OCI-LY1 (cell line): ENCODE measurements at regions not wholly inside any gene's neighbourhood (a gene's known extent, or its start where the extent isn't known, plus 50 kb on each side); places are given as distances from the start of the nearest gene placed in this dataset.

Experiments used
- H2AFZ ChIP-seq: fragments of 200-600 bp; sonication (generic), shearing (Covaris generic); 2 replicates; pipeline ENCODE4 v1.6.0; 2014; ENCODE audit warnings: antibody characterized with exemption, mild to moderate bottlenecking, low read length
- H3F3A ChIP-seq: fragments of 200-600 bp; sonication (generic), shearing (Covaris generic); 2 replicates; pipeline ENCODE4 v1.6.0; 2014; ENCODE audit warnings: mild to moderate bottlenecking, antibody characterized with exemption, low read length, moderate library complexity; ENCODE audit not compliant: insufficient read depth
- H3K27ac ChIP-seq: fragments of 200-600 bp; sonication (generic); 2 replicates; pipeline ENCODE4 v1.5.1; 2014; ENCODE audit warnings: low read length, mixed run types, mild to moderate bottlenecking, low read depth; ENCODE audit not compliant: poor library complexity, severe bottlenecking
- H3K27me3 ChIP-seq: fragments of 200-600 bp; sonication (generic); 2 replicates; pipeline ENCODE4 v1.6.0; 2014; ENCODE audit warnings: antibody characterized with exemption, mild to moderate bottlenecking, low read length, moderate library complexity; ENCODE audit not compliant: insufficient read depth
- H3K36me3 ChIP-seq: fragments of 200-600 bp; sonication (generic); 2 replicates; pipeline ENCODE4 v1.6.1; 2014; ENCODE audit warnings: mild to moderate bottlenecking, antibody characterized with exemption, low read length, moderate library complexity, mixed read lengths; ENCODE audit not compliant: insufficient read depth
- H3K4me1 ChIP-seq: fragments of 200-600 bp; sonication (generic); 2 replicates; pipeline ENCODE4 v1.5.1; 2014; ENCODE audit warnings: mild to moderate bottlenecking, low read length, moderate library complexity; ENCODE audit not compliant: insufficient read depth, severe bottlenecking
- H3K4me2 ChIP-seq: fragments of 200-600 bp; sonication (generic), shearing (Covaris generic); 2 replicates; pipeline ENCODE4 v1.6.1; 2014; ENCODE audit warnings: low read length
- H3K4me3 ChIP-seq: fragments of 200-600 bp; sonication (generic); 2 replicates; pipeline ENCODE4 v1.5.1; 2014; ENCODE audit warnings: low read length, low read depth, mild to moderate bottlenecking, mixed read lengths; ENCODE audit not compliant: poor library complexity, severe bottlenecking
- H3K79me2 ChIP-seq: fragments of 200-600 bp; shearing (Covaris generic); 2 replicates; pipeline ENCODE4 v1.6.1; 2016; ENCODE audit warnings: mixed run types, low read length, mixed read lengths; ENCODE audit not compliant: insufficient read depth
- H3K9ac ChIP-seq: fragments of 200-600 bp; sonication (generic), shearing (Covaris generic); 2 replicates; pipeline ENCODE4 v1.6.1; 2014; ENCODE audit warnings: mild to moderate bottlenecking, low read length, mixed read lengths
- H3K9me2 ChIP-seq: fragments of 200-600 bp; sonication (generic), shearing (Covaris generic); 2 replicates; pipeline ENCODE4 v1.6.1; 2014; ENCODE audit warnings: low read depth, mild to moderate bottlenecking, low read length, mixed read lengths
- H3K9me3 ChIP-seq: fragments of 200-600 bp; shearing (Covaris generic); 2 replicates; pipeline ENCODE4 v1.6.1; 2014; ENCODE audit warnings: low read length, mixed read lengths
- H4K20me1 ChIP-seq: fragments of 200-600 bp; sonication (generic), shearing (Covaris generic); 2 replicates; pipeline ENCODE4 v1.6.0; 2016; ENCODE audit warnings: mild to moderate bottlenecking, low read length; ENCODE audit not compliant: insufficient read depth
- EZH2 ChIP-seq: fragments of 200-600 bp; sonication (generic), shearing (Covaris generic); IDR thresholded peaks from 2 replicates; pipeline ENCODE4 v1.8.0; 2017; ENCODE audit warnings: borderline replicate concordance, mixed run types, mild to moderate bottlenecking, antibody characterized with exemption, low read length, moderate library complexity, mixed read lengths
- TF ChIP-seq, protein P1 (sequence below): fragments of 200-600 bp; sonication (generic), shearing (Covaris generic); IDR thresholded peaks from 2 replicates; pipeline ENCODE4 v1.5.1; 2017; ENCODE audit warnings: mild to moderate bottlenecking, antibody characterized with exemption, low read length, moderate library complexity, mixed read lengths

DNA sequence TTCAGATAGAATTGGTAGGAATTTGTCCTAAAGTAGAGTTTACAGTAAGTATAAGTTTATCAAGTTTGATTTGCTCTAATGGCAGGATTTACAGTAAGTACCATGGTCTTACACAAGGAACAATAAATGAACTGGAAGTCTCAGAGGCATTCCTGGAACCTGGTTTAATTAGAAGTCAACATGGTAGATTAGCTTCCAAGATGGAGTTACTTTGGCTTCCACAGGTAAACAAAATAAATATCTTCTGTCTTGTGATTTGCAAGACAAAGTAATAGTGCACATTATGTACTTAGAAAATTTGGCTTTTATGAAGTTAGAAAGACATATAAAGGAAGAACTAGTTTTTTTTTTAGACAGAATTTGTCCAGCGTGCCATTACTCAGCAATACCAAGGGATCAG, 190.7 kb downstream of the GLUD2 start:
- no peak overlapping the region for H2AFZ ChIP-seq
- H3K9ac ChIP-seq = no peak overlapping the region
- no peaks in the 10 kb centered on the region for H3K4me1 ChIP-seq
- H3K36me3 ChIP-seq = no peaks in the 10 kb centered on the region
- H3K79me2 ChIP-seq = no peaks in the 10 kb centered on the region
- H3K4me3 ChIP-seq = no peak overlapping the region
- H3K27ac ChIP-seq = no peak overlapping the region
- no peaks in the 10 kb centered on the region for H4K20me1 ChIP-seq
- TF ChIP-seq, protein P1, sequence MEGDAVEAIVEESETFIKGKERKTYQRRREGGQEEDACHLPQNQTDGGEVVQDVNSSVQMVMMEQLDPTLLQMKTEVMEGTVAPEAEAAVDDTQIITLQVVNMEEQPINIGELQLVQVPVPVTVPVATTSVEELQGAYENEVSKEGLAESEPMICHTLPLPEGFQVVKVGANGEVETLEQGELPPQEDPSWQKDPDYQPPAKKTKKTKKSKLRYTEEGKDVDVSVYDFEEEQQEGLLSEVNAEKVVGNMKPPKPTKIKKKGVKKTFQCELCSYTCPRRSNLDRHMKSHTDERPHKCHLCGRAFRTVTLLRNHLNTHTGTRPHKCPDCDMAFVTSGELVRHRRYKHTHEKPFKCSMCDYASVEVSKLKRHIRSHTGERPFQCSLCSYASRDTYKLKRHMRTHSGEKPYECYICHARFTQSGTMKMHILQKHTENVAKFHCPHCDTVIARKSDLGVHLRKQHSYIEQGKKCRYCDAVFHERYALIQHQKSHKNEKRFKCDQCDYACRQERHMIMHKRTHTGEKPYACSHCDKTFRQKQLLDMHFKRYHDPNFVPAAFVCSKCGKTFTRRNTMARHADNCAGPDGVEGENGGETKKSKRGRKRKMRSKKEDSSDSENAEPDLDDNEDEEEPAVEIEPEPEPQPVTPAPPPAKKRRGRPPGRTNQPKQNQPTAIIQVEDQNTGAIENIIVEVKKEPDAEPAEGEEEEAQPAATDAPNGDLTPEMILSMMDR = no peak
- no peak for TF ChIP-seq EZH2
- no peaks in the 10 kb centered on the region for H3F3A ChIP-seq
- H3K27me3 ChIP-seq = no peaks in the 10 kb centered on the region
- H3K9me3 ChIP-seq = no peaks in the 10 kb centered on the region
- H3K4me2 ChIP-seq = no peak overlapping the region
- no peaks in the 10 kb centered on the region for H3K9me2 ChIP-seq

DNA sequence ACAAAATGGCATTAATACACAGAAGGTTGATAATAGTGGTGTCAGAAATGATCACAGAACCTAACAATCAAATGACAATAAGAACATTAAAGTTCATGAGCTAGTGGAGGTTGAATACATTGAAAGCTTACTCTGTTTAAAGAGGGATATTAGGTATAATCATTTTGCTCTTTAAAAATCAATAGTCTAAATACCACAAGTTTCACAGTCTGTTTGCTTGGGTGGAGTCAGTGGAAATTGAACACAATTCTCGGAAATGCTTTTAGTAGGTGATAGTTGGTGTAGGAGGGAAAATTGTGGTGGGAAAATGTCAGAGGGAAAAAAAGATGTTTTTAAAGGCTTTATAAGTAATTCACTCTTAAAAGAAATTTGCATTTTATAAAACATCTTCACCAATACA, 197.1 kb downstream of the GLUD2 start:
- H3K9ac ChIP-seq = no peak overlapping the region
- no peaks in the 10 kb centered on the region for H3K4me1 ChIP-seq
- no peaks in the 10 kb centered on the region for H3F3A ChIP-seq
- TF ChIP-seq EZH2 = no peak
- TF ChIP-seq, protein P1 = no peak
- H3K79me2 ChIP-seq = no peaks in the 10 kb centered on the region
- H3K27ac ChIP-seq = no peak overlapping the region
- no peaks in the 10 kb centered on the region for H3K27me3 ChIP-seq
- H3K4me3 ChIP-seq = no peak overlapping the region
- no peaks in the 10 kb centered on the region for H4K20me1 ChIP-seq
- H3K9me2 ChIP-seq = no peaks in the 10 kb centered on the region
- H3K9me3 ChIP-seq = no peaks in the 10 kb centered on the region
- H2AFZ ChIP-seq = no peak overlapping the region
- H3K4me2 ChIP-seq = no peak overlapping the region
- no peaks in the 10 kb centered on the region for H3K36me3 ChIP-seq

GRCh38 chrX:121245763-121246162, 198.4 kb downstream of the GLUD2 start:
- no peaks in the 10 kb centered on the region for H3K9me2 ChIP-seq
- H3K9ac ChIP-seq = no peak overlapping the region
- H3K4me2 ChIP-seq = no peak overlapping the region
- no peak overlapping the region for H2AFZ ChIP-seq
- H3K4me1 ChIP-seq = no peaks in the 10 kb centered on the region
- no peaks in the 10 kb centered on the region for H3K79me2 ChIP-seq
- no peak for TF ChIP-seq EZH2
- TF ChIP-seq, protein P1 = no peak
- H3K27ac ChIP-seq = no peak overlapping the region
- no peaks in the 10 kb centered on the region for H3K9me3 ChIP-seq
- H3K36me3 ChIP-seq = no peaks in the 10 kb centered on the region
- H3K27me3 ChIP-seq = no peaks in the 10 kb centered on the region
- H3K4me3 ChIP-seq = no peak overlapping the region
- no peaks in the 10 kb centered on the region for H4K20me1 ChIP-seq
- H3F3A ChIP-seq = no peaks in the 10 kb centered on the region
